Peyer's patch (tissue), 4 donors: ENCODE measurements at regions not wholly inside any gene's neighbourhood (a gene's known extent, or its start where the extent isn't known, plus 50 kb on each side); places are given as distances from the start of the nearest gene placed in this dataset.

Source experiments
- DNase-seq, 3 donors: peaks; one replicate each; pipeline ENCODE4 v3.0.0-alpha.2; 2017 to 2019
- H3K27ac ChIP-seq, 4 donors: fragments of 200-600 bp; sonication (generic); one replicate each; pipeline ENCODE4 v1.5.1; 2016 to 2019
- H3K27me3 ChIP-seq, 2 donors: fragments of 200-600 bp; sonication (generic); one replicate each; pipeline ENCODE4 v1.5.1; 2019
- H3K36me3 ChIP-seq, 3 donors: fragments of 200-600 bp; sonication (generic); one replicate each; pipeline ENCODE4 v1.5.1; 2016 to 2019
- H3K4me1 ChIP-seq, 4 donors: fragments of 200-600 bp; sonication (generic); one replicate each; pipeline ENCODE4 v1.5.1; 2016 to 2019
- H3K4me3 ChIP-seq, 4 donors: fragments of 200-600 bp; sonication (generic); 1 replicate in 3 of 4; 2 replicates in 1 of 4; pipeline ENCODE4 v1.5.1; 2016 to 2019; ENCODE audit warnings: mild to moderate bottlenecking in 1 of 4
- H3K9me3 ChIP-seq, 4 donors: fragments of 200-600 bp; sonication (generic); one replicate each; pipeline ENCODE4 v1.5.1; 2016 to 2019; ENCODE audit warnings: mild to moderate bottlenecking in 1 of 4
- POLR2A ChIP-seq, 2 donors: fragments of 450-650 bp; IDR thresholded peaks; one replicate each; pipeline ENCODE4 v1.5.1; 2017; ENCODE audit warnings: antibody characterized with exemption in 2 of 2, mild to moderate bottlenecking in 2 of 2, moderate library complexity in 2 of 2
- TF ChIP-seq, protein P1 (sequence below), 6 experiments: fragments of 450-650 bp in 4 of 6; fragments of 200-600 bp in 2 of 6; sonication (generic) in 1 of 6; IDR thresholded peaks; one replicate each; pipeline ENCODE4 v1.5.1; 2017 to 2019; ENCODE audit warnings: antibody characterized with exemption in 6 of 6, mild to moderate bottlenecking in 3 of 6, moderate library complexity in 1 of 6

GRCh38 chrX:118215346-118215745 is 98.7 kb upstream of the KLHL13 start:
- no peak overlapping the region for H3K4me3 ChIP-seq
- TF ChIP-seq POLR2A (IDR thresholded peaks at IDR 0.05), result no peak
- TF ChIP-seq, protein P1, sequence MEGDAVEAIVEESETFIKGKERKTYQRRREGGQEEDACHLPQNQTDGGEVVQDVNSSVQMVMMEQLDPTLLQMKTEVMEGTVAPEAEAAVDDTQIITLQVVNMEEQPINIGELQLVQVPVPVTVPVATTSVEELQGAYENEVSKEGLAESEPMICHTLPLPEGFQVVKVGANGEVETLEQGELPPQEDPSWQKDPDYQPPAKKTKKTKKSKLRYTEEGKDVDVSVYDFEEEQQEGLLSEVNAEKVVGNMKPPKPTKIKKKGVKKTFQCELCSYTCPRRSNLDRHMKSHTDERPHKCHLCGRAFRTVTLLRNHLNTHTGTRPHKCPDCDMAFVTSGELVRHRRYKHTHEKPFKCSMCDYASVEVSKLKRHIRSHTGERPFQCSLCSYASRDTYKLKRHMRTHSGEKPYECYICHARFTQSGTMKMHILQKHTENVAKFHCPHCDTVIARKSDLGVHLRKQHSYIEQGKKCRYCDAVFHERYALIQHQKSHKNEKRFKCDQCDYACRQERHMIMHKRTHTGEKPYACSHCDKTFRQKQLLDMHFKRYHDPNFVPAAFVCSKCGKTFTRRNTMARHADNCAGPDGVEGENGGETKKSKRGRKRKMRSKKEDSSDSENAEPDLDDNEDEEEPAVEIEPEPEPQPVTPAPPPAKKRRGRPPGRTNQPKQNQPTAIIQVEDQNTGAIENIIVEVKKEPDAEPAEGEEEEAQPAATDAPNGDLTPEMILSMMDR (IDR thresholded peaks at IDR 0.05), result no peak
- DNase-seq, result no peak
- no peaks in the 10 kb centered on the region for H3K27me3 ChIP-seq
- H3K4me1 ChIP-seq, result no peaks in the 10 kb centered on the region
- H3K36me3 ChIP-seq, result no peaks in the 10 kb centered on the region
- no peak overlapping the region for H3K27ac ChIP-seq
- H3K9me3 ChIP-seq, result no peaks in the 10 kb centered on the region

DNA sequence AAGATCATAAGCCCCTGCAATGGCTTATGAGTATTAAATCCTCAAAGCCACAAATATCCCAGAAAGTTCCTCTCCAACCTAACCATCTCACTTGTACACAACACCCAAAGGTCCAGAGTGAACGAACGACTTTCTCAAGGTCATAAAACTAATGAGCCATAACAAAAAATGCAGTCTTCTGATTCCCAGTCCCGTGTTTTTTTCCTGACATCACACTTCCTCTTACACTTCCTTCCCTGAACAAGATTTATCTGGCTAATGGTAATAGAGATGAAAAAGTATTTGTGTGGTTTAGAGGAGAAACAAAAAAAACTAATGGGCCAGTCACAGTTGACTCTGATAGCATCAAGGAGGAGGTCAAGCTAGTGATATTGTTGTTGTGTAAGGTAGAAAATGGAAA is 99.5 kb upstream of the KLHL13 start:
- H3K36me3 ChIP-seq, result no peaks in the 10 kb centered on the region
- H3K4me3 ChIP-seq, result no peak overlapping the region
- H3K9me3 ChIP-seq, result no peaks in the 10 kb centered on the region
- DNase-seq, result no peak
- no peaks in the 10 kb centered on the region for H3K27me3 ChIP-seq
- TF ChIP-seq, protein P1 (IDR thresholded peaks at IDR 0.05), result no peak
- no peak for TF ChIP-seq POLR2A (IDR thresholded peaks at IDR 0.05)
- no peak overlapping the region for H3K27ac ChIP-seq
- H3K4me1 ChIP-seq, result no peaks in the 10 kb centered on the region

DNA sequence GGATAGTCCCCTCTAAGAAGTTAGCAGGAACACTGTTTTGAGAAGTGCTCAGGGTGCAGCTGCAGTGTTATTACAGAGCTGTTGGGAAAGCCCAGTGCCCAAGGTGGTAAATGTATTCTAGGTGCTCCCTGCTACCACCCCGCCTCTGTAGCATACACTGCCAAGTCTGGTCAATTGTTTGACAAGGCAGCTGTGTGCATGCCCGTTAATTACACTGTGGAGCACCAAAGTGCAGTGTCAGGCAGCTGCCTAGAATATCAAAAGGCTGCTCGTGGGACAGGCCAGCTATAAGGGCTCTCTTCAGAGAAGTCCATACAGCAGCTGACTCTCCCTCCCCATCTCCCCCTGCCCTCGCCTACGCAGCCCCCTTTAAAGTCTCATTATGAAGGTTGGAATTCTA is 99.9 kb upstream of the KLHL13 start:
- H3K36me3 ChIP-seq, result no peaks in the 10 kb centered on the region
- no peak overlapping the region for H3K4me3 ChIP-seq
- H3K9me3 ChIP-seq, result no peaks in the 10 kb centered on the region
- H3K27me3 ChIP-seq, result no peaks in the 10 kb centered on the region
- peak in 1 of 3 donors; percentile 37 for DNase-seq
- TF ChIP-seq POLR2A (IDR thresholded peaks at IDR 0.05), result no peak
- TF ChIP-seq, protein P1 (IDR thresholded peaks at IDR 0.05), result no peak
- no peak overlapping the region for H3K27ac ChIP-seq
- no peaks in the 10 kb centered on the region for H3K4me1 ChIP-seq

DNA sequence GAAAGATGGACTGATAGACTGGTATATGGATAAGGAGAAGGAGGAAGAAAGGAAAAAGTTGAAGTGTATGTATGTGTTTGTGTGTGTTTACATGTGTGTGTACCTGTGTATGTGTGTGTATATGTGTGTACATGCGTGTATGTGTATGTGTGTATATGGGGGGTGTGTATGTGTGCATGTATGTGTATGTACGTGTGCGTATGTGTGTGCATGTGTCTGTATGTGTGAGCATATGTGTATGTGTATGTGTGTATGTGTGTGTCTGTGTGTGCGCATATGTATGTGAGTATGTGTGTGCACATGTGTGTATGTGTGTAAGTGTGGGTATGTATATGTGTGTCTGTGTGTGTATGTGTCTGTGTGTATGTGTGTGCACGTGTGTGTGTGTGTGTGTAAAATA is 101.5 kb upstream of the KLHL13 start:
- DNase-seq, result no peak
- H3K36me3 ChIP-seq, result no peaks in the 10 kb centered on the region
- TF ChIP-seq POLR2A (IDR thresholded peaks at IDR 0.05), result no peak
- TF ChIP-seq, protein P1 (IDR thresholded peaks at IDR 0.05), result no peak

DNA sequence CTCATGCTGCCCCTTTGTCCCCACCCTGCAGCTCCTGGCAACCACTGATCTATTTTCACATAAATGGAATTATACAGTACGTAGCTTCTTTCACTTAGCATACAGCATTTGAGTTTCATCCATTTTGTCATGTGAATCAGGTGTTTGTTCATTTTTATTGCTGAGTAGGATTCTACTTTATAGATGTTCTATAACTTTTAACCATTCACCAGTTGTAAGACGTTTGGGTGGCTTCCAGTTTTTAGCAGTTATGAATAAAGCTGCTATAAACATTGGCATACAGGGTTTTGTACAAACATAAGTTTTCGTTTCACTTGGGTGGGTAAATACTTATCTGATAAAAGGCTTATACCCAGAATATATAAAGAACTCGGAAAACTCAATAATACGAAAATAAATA is 102.3 kb upstream of the KLHL13 start:
- DNase-seq, result no peak
- H3K36me3 ChIP-seq, result no peaks in the 10 kb centered on the region
- TF ChIP-seq POLR2A (IDR thresholded peaks at IDR 0.05), result no peak
- TF ChIP-seq, protein P1 (IDR thresholded peaks at IDR 0.05), result no peak
- H3K4me1 ChIP-seq, result no peaks in the 10 kb centered on the region
- H3K4me3 ChIP-seq, result no peak overlapping the region
- no peaks in the 10 kb centered on the region for H3K27me3 ChIP-seq
- H3K9me3 ChIP-seq, result no peaks in the 10 kb centered on the region
- no peak overlapping the region for H3K27ac ChIP-seq

More for the DNA sequence above, 101.5 kb upstream of the KLHL13 start:
- no peak overlapping the region for H3K27ac ChIP-seq
- H3K27me3 ChIP-seq, result no peaks in the 10 kb centered on the region
- H3K4me1 ChIP-seq, result no peaks in the 10 kb centered on the region
- H3K4me3 ChIP-seq, result no peak overlapping the region
- H3K9me3 ChIP-seq, result no peaks in the 10 kb centered on the region

- Histone ChIP-seq H3K4me3 (no peak overlapping the region), H3K27me3 (no peaks in the 10 kb centered on the region), H3K4me1 (no peaks in the 10 kb centered on the region), H3K9me3 (no peaks in the 10 kb centered on the region), H3K27ac (no peak overlapping the region), H3K36me3 (no peaks in the 10 kb centered on the region)
- no peak for DNase-seq
- TF ChIP-seq, protein P1 (IDR thresholded peaks at IDR 0.05), result no peak
- no peak for TF ChIP-seq POLR2A (IDR thresholded peaks at IDR 0.05)
These were observed 103.3 kb upstream of the KLHL13 start for GRCh38 chrX:118219866-118220265.
